ENCODE measurements at regions not wholly inside any gene's neighbourhood (a gene's known extent, or its start where the extent isn't known, plus 50 kb on each side); places are given as distances from the start of the nearest gene placed in this dataset.
"Not testable (repeated sequence)": the region's sequence is repeated elsewhere in the genome, so short reads cannot be mapped to it uniquely, and the experiment has no call there.

- ATAC-seq (ENCODE audit: low FRiP score) (no peak), DNase-seq (no peak)
- WGBS, 2 donors: 97 to 99% methylated on average over 2 of the region's 2 CpGs
- Histone ChIP-seq H3K36me3 (ENCODE audit: control insufficient read depth in 1 of 2, insufficient read depth in 2 of 2, low read length in 1 of 2) (no peaks in the 10 kb centered on the region), H3K4me1 (ENCODE audit: control insufficient read depth in 1 of 2, insufficient read depth in 2 of 2, low read length in 2 of 2) (peaks cover 0 to under 1% of the 10 kb centered on the region in 2 donors), H3K9me3 (ENCODE audit: control insufficient read depth, low read length) (no peaks in the 10 kb centered on the region), H3K4me3 (ENCODE audit: low read length in 2 of 2) (no peak overlapping the region), H3K27me3 (ENCODE audit: control insufficient read depth in 1 of 2, insufficient read depth in 2 of 2, low read length in 1 of 2) (no peaks in the 10 kb centered on the region), H3K27ac (ENCODE audit: low read depth in 1 of 2, low read length in 2 of 2) (no peak overlapping the region)
- intact Hi-C loops (cut with DNase I): no loop called here
Measured at GRCh38 chr1:60880202-60880601, 202.2 kb upstream of the NFIA start.

GRCh38 chr1:60878323-60878722 lies 204.0 kb upstream of the NFIA start:
- ATAC-seq (ENCODE audit: low FRiP score): no peak
- WGBS, 2 donors: 49 to 92% methylated on average over 1 of the region's 1 CpG
- peaks cover 0 to 3% of the 10 kb centered on the region in 2 donors for H3K4me1 ChIP-seq (ENCODE audit: control insufficient read depth in 1 of 2, insufficient read depth in 2 of 2, low read length in 2 of 2)
- H3K4me3 ChIP-seq (ENCODE audit: low read length in 2 of 2): no peak overlapping the region
- no peak overlapping the region for H3K27ac ChIP-seq (ENCODE audit: low read depth in 1 of 2, low read length in 2 of 2)
- no peaks in the 10 kb centered on the region for H3K36me3 ChIP-seq (ENCODE audit: control insufficient read depth in 1 of 2, insufficient read depth in 2 of 2, low read length in 1 of 2)
- no peaks in the 10 kb centered on the region for H3K9me3 ChIP-seq (ENCODE audit: control insufficient read depth, low read length)
- DNase-seq: no peak
- intact Hi-C loops (cut with DNase I): no loop called here
- no peaks in the 10 kb centered on the region for H3K27me3 ChIP-seq (ENCODE audit: control insufficient read depth in 1 of 2, insufficient read depth in 2 of 2, low read length in 1 of 2)

- Histone ChIP-seq H3K27me3 (ENCODE audit: control insufficient read depth in 1 of 2, insufficient read depth in 2 of 2, low read length in 1 of 2) (no peaks in the 10 kb centered on the region), H3K4me1 (ENCODE audit: control insufficient read depth in 1 of 2, insufficient read depth in 2 of 2, low read length in 2 of 2) (peaks cover 0 to 3% of the 10 kb centered on the region in 2 donors), H3K9me3 (ENCODE audit: control insufficient read depth, low read length) (no peaks in the 10 kb centered on the region), H3K36me3 (ENCODE audit: control insufficient read depth in 1 of 2, insufficient read depth in 2 of 2, low read length in 1 of 2) (no peaks in the 10 kb centered on the region), H3K27ac (ENCODE audit: low read depth in 1 of 2, low read length in 2 of 2) (no peak overlapping the region), H3K4me3 (ENCODE audit: low read length in 2 of 2) (no peak overlapping the region)
- no peak for DNase-seq
- intact Hi-C loops (cut with DNase I): no loop called here
- ATAC-seq (ENCODE audit: low FRiP score): no peak
- WGBS, 2 donors: 93 to 95% methylated on average over 6 of the region's 6 CpGs
Measured at GRCh38 chr1:60877376-60877775, 205.0 kb upstream of the NFIA start.

GRCh38 chr1:60876952-60877351 lies 205.4 kb upstream of the NFIA start:
- Histone ChIP-seq H3K36me3 (ENCODE audit: control insufficient read depth in 1 of 2, insufficient read depth in 2 of 2, low read length in 1 of 2) (no peaks in the 10 kb centered on the region), H3K9me3 (ENCODE audit: control insufficient read depth, low read length) (no peaks in the 10 kb centered on the region), H3K27me3 (ENCODE audit: control insufficient read depth in 1 of 2, insufficient read depth in 2 of 2, low read length in 1 of 2) (no peaks in the 10 kb centered on the region), H3K27ac (ENCODE audit: low read depth in 1 of 2, low read length in 2 of 2) (no peak overlapping the region), H3K4me1 (ENCODE audit: control insufficient read depth in 1 of 2, insufficient read depth in 2 of 2, low read length in 2 of 2) (peaks cover 0 to 3% of the 10 kb centered on the region in 2 donors), H3K4me3 (ENCODE audit: low read length in 2 of 2) (no peak overlapping the region)
- 93 to 96% methylated on average over 1 of the region's 1 CpG for WGBS, 2 donors
- intact Hi-C loops (cut with DNase I): no loop called here
- ATAC-seq (ENCODE audit: low FRiP score) (no peak), DNase-seq (no peak)

GRCh38 chr1:60875138-60875537 lies 207.2 kb upstream of the NFIA start:
- no peaks in the 10 kb centered on the region for H3K27me3 ChIP-seq (ENCODE audit: control insufficient read depth in 1 of 2, insufficient read depth in 2 of 2, low read length in 1 of 2)
- no peaks in the 10 kb centered on the region for H3K9me3 ChIP-seq (ENCODE audit: control insufficient read depth, low read length)
- intact Hi-C loops (cut with DNase I): no loop called here
- H3K4me3 ChIP-seq (ENCODE audit: low read length in 2 of 2): no peak overlapping the region
- ATAC-seq (ENCODE audit: low FRiP score) (peak; percentile 15), DNase-seq (no peak)
- peaks cover 0 to 3% of the 10 kb centered on the region in 2 donors for H3K4me1 ChIP-seq (ENCODE audit: control insufficient read depth in 1 of 2, insufficient read depth in 2 of 2, low read length in 2 of 2)
- H3K27ac ChIP-seq (ENCODE audit: low read depth in 1 of 2, low read length in 2 of 2): no peak overlapping the region
- 57 to 65% methylated on average over 1 of the region's 1 CpG for WGBS, 2 donors
- H3K36me3 ChIP-seq (ENCODE audit: control insufficient read depth in 1 of 2, insufficient read depth in 2 of 2, low read length in 1 of 2): no peaks in the 10 kb centered on the region

GRCh38 chr1:60874718-60875117 lies 207.6 kb upstream of the NFIA start:
- 52 to 69% methylated on average over 4 of the region's 4 CpGs for WGBS, 2 donors
- Histone ChIP-seq H3K4me1 (ENCODE audit: control insufficient read depth in 1 of 2, insufficient read depth in 2 of 2, low read length in 2 of 2) (peaks cover 0 to 3% of the 10 kb centered on the region in 2 donors), H3K27ac (ENCODE audit: low read depth in 1 of 2, low read length in 2 of 2) (no peak overlapping the region), H3K4me3 (ENCODE audit: low read length in 2 of 2) (no peak overlapping the region), H3K27me3 (ENCODE audit: control insufficient read depth in 1 of 2, insufficient read depth in 2 of 2, low read length in 1 of 2) (no peaks in the 10 kb centered on the region), H3K9me3 (ENCODE audit: control insufficient read depth, low read length) (no peaks in the 10 kb centered on the region), H3K36me3 (ENCODE audit: control insufficient read depth in 1 of 2, insufficient read depth in 2 of 2, low read length in 1 of 2) (no peaks in the 10 kb centered on the region)
- ATAC-seq (ENCODE audit: low FRiP score) (peak; percentile 15), DNase-seq (peak in 1 of 2 donors; percentile 58)
- intact Hi-C loops (cut with DNase I): no loop called here

- not testable (repeated sequence) for ATAC-seq (ENCODE audit: low FRiP score); H3K4me1 ChIP-seq (ENCODE audit: control insufficient read depth in 1 of 2, insufficient read depth in 2 of 2, low read length in 2 of 2)
Measured at GRCh38 chr1:60873396-60873795, 209.0 kb upstream of the NFIA start.

GRCh38 chr1:60872426-60873054 lies 209.8 kb upstream of the NFIA start:
- Histone ChIP-seq H3K27ac (ENCODE audit: low read depth in 1 of 2, low read length in 2 of 2) (no peak overlapping the region), H3K9me3 (ENCODE audit: control insufficient read depth, low read length) (no peaks in the 10 kb centered on the region), H3K4me1 (ENCODE audit: control insufficient read depth in 1 of 2, insufficient read depth in 2 of 2, low read length in 2 of 2) (peaks cover 0 to 3% of the 10 kb centered on the region in 2 donors), H3K36me3 (ENCODE audit: control insufficient read depth in 1 of 2, insufficient read depth in 2 of 2, low read length in 1 of 2) (no peaks in the 10 kb centered on the region), H3K27me3 (ENCODE audit: control insufficient read depth in 1 of 2, insufficient read depth in 2 of 2, low read length in 1 of 2) (no peaks in the 10 kb centered on the region), H3K4me3 (ENCODE audit: low read length in 2 of 2) (no peak overlapping the region)
- WGBS, 2 donors: 91 to 92% methylated on average over 8 of the region's 8 CpGs
- ATAC-seq (ENCODE audit: low FRiP score): no peak
- intact Hi-C loops (cut with DNase I): no loop called here
- DNase-seq: no peak

More at GRCh38 chr1:60873396-60873795, 209.0 kb upstream of the NFIA start:
- H3K27me3 ChIP-seq (ENCODE audit: control insufficient read depth in 1 of 2, insufficient read depth in 2 of 2, low read length in 1 of 2); H3K4me3 ChIP-seq (ENCODE audit: low read length in 2 of 2); intact Hi-C loops (cut with DNase I); H3K27ac ChIP-seq (ENCODE audit: low read depth in 1 of 2, low read length in 2 of 2); DNase-seq; H3K9me3 ChIP-seq (ENCODE audit: control insufficient read depth, low read length); H3K36me3 ChIP-seq (ENCODE audit: control insufficient read depth in 1 of 2, insufficient read depth in 2 of 2, low read length in 1 of 2): not testable (repeated sequence)
- 98 to 99% methylated on average over 18 of the region's 18 CpGs for WGBS, 2 donors

- H3K27ac ChIP-seq (ENCODE audit: low read depth in 1 of 2, low read length in 2 of 2): no peak overlapping the region
- no peak overlapping the region for H3K4me3 ChIP-seq (ENCODE audit: low read length in 2 of 2)
- peaks cover 0 to 3% of the 10 kb centered on the region in 2 donors for H3K4me1 ChIP-seq (ENCODE audit: control insufficient read depth in 1 of 2, insufficient read depth in 2 of 2, low read length in 2 of 2)
- H3K27me3 ChIP-seq (ENCODE audit: control insufficient read depth in 1 of 2, insufficient read depth in 2 of 2, low read length in 1 of 2): no peaks in the 10 kb centered on the region
- no peaks in the 10 kb centered on the region for H3K9me3 ChIP-seq (ENCODE audit: control insufficient read depth, low read length)
- intact Hi-C loops (cut with DNase I): no loop called here
- DNase-seq: no peak
- WGBS, 2 donors: 77 to 84% methylated on average over 5 of the region's 5 CpGs
- no peak for ATAC-seq (ENCODE audit: low FRiP score)
- no peaks in the 10 kb centered on the region for H3K36me3 ChIP-seq (ENCODE audit: control insufficient read depth in 1 of 2, insufficient read depth in 2 of 2, low read length in 1 of 2)
Measured at GRCh38 chr1:60870269-60870865, 212.0 kb upstream of the NFIA start.
